ENCODE measurements at regions not wholly inside any gene's neighbourhood (a gene's known extent, or its start where the extent isn't known, plus 50 kb on each side); places are given as distances from the start of the nearest gene placed in this dataset.

DNA sequence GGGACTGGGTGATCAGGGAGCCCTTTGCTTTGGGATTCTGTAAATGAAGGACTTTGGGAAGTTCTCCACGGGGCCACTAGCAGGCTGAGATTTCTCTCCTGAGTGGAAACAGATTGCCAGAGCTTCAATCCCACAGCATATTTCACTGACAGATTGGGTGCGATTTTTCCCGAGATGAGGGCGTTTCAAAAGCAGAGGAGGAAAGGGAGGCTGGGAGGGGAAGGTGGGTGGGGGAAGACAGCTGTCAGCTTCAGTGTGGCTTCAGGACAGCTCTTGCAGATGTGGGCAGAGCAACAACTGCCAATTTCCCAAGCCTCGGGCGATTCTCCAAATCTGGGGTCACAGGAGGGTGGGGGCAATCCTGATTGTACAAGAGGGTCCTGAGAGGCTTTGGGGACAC lies 258.5 kb upstream of the ADRA1B start:
- no peak overlapping the region for H3K27ac Mint-ChIP-seq
- H3K9me3 Mint-ChIP-seq (ENCODE audit: low read depth): no peaks in the 10 kb centered on the region
- no peaks in the 10 kb centered on the region for H3K27me3 Mint-ChIP-seq
- DNase-seq (ENCODE audit: low spot score, unreplicated experiment): no peak
- no peaks in the 10 kb centered on the region for H3K4me1 Mint-ChIP-seq (ENCODE audit: low read depth)
- TF ChIP-seq, protein P1, sequence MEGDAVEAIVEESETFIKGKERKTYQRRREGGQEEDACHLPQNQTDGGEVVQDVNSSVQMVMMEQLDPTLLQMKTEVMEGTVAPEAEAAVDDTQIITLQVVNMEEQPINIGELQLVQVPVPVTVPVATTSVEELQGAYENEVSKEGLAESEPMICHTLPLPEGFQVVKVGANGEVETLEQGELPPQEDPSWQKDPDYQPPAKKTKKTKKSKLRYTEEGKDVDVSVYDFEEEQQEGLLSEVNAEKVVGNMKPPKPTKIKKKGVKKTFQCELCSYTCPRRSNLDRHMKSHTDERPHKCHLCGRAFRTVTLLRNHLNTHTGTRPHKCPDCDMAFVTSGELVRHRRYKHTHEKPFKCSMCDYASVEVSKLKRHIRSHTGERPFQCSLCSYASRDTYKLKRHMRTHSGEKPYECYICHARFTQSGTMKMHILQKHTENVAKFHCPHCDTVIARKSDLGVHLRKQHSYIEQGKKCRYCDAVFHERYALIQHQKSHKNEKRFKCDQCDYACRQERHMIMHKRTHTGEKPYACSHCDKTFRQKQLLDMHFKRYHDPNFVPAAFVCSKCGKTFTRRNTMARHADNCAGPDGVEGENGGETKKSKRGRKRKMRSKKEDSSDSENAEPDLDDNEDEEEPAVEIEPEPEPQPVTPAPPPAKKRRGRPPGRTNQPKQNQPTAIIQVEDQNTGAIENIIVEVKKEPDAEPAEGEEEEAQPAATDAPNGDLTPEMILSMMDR (IDR thresholded peaks at IDR 0.05; ENCODE audit: unreplicated experiment): no peak
- no peak overlapping the region for H3K4me3 Mint-ChIP-seq (ENCODE audit: low read depth)
- no peaks in the 10 kb centered on the region for H3K36me3 Mint-ChIP-seq (ENCODE audit: insufficient read depth)

DNA sequence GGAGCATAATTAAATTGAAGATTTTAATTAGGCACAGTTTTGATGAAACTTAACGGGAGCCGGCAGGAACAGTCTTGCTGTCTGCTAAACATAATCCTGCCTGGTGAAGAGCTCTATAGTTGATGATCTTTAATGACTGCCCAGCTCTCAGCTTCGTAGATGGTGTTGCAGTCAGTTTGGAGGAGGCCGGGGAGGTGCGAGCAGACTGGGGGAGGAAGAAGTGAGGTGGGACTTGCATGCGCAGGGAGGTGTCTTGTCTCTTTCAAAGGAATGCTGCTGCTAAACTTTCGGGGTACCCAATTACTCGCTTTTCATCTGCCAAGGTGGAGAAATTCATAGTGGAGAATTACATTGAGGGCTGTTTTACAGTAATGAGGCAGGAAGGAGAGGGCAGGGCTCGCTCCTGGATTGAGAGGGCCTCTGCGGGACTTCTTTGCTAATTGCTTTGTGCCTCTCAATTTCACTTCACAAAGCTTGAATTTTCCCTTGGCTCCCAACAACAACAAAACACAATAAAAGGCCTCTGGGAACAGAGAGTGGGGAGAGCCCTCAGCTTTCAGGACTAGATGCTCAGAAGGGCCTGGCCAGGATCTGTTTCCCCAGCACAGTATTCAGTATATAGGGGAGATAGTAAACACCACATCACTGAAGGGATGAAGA lies 257.9 kb upstream of the ADRA1B start:
- Mint-ChIP-seq H3K27me3 (no peaks in the 10 kb centered on the region), H3K27ac (no peak overlapping the region), H3K36me3 (ENCODE audit: insufficient read depth) (no peaks in the 10 kb centered on the region), H3K4me3 (ENCODE audit: low read depth) (no peak overlapping the region), H3K4me1 (ENCODE audit: low read depth) (no peaks in the 10 kb centered on the region), H3K9me3 (ENCODE audit: low read depth) (no peaks in the 10 kb centered on the region)
- TF ChIP-seq, protein P1 (IDR thresholded peaks at IDR 0.05; ENCODE audit: unreplicated experiment): no peak
- no peak for DNase-seq (ENCODE audit: low spot score, unreplicated experiment)

DNA sequence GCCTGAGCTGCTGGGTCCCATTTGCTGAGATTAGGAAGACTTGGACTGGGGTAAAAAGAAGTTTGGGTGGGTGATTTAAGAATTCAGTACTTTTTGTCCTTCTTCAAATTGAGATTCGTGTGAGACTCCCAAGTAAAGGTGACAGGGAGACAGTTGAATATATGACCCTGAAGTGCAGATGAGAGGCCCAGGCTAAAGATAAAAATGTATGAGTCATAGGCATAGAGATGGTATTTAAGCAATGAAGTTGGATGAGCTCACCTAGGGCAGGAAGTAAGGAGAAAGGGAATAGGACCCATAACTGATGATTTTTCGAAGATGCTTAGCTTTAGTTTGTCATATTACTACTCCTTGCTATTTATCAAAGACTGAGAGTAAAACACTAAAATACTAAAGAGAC lies 255.9 kb upstream of the ADRA1B start:
- no peak for DNase-seq (ENCODE audit: low spot score, unreplicated experiment)
- TF ChIP-seq, protein P1 (IDR thresholded peaks at IDR 0.05; ENCODE audit: unreplicated experiment): no peak
- no peaks in the 10 kb centered on the region for H3K36me3 Mint-ChIP-seq (ENCODE audit: insufficient read depth)
- H3K27me3 Mint-ChIP-seq: no peaks in the 10 kb centered on the region
- H3K4me3 Mint-ChIP-seq (ENCODE audit: low read depth): no peak overlapping the region
- no peaks in the 10 kb centered on the region for H3K4me1 Mint-ChIP-seq (ENCODE audit: low read depth)
- H3K27ac Mint-ChIP-seq: no peak overlapping the region
- H3K9me3 Mint-ChIP-seq (ENCODE audit: low read depth): no peaks in the 10 kb centered on the region

DNA sequence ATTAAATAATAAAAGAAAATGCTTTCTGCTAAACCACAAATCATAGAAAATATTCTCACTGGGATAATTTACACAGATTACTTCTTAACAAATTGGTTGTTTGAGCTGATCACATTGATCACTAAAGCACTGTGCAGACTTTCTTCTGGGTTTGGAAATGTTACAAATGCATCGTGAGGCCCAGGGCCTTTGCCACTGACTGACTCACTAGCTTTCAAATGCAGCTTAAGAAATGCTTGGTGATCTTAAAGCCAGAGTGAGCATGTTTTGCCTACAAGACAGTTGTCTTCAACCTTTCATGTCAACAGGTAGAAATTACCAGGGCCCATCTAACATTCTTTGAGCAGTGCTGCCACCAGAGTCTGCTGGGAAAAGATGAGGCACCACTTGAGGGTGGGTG lies 252.3 kb upstream of the ADRA1B start:
- H3K27me3 Mint-ChIP-seq: no peaks in the 10 kb centered on the region
- no peak overlapping the region for H3K4me3 Mint-ChIP-seq (ENCODE audit: low read depth)
- H3K9me3 Mint-ChIP-seq (ENCODE audit: low read depth): no peaks in the 10 kb centered on the region
- TF ChIP-seq, protein P1 (IDR thresholded peaks at IDR 0.05; ENCODE audit: unreplicated experiment): no peak
- no peaks in the 10 kb centered on the region for H3K4me1 Mint-ChIP-seq (ENCODE audit: low read depth)
- no peaks in the 10 kb centered on the region for H3K36me3 Mint-ChIP-seq (ENCODE audit: insufficient read depth)
- no peak for DNase-seq (ENCODE audit: low spot score, unreplicated experiment)
- H3K27ac Mint-ChIP-seq: no peak overlapping the region

DNA sequence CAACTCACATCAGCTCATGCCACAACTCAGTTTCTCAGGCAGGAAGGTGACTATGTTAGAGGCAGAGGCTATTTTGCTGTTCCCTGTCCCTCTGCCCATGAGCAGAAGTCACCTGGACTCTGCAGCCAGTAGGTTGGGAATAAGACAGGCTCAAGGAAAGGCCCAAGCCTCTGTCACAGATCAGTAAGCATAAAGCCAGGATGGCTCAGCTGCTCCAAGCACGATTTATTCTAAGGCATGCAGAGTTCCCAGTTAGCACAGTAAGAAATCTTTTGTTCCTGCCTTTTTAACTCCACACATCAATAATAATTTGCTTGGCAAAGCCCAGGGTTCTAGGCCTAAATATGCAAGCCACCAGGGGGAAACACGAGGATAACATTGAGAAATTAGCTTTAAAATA lies 249.0 kb upstream of the ADRA1B start:
- Mint-ChIP-seq H3K9me3 (ENCODE audit: low read depth) (no peaks in the 10 kb centered on the region), H3K4me1 (ENCODE audit: low read depth) (no peaks in the 10 kb centered on the region), H3K36me3 (ENCODE audit: insufficient read depth) (no peaks in the 10 kb centered on the region), H3K27me3 (no peaks in the 10 kb centered on the region), H3K27ac (no peak overlapping the region), H3K4me3 (ENCODE audit: low read depth) (no peak overlapping the region)
- TF ChIP-seq, protein P1 (IDR thresholded peaks at IDR 0.05; ENCODE audit: unreplicated experiment): no peak
- DNase-seq (ENCODE audit: low spot score, unreplicated experiment): no peak
